Head of caudate nucleus (tissue), 42 donors: ENCODE measurements at regions not wholly inside any gene's neighbourhood (a gene's known extent, or its start where the extent isn't known, plus 50 kb on each side); places are given as distances from the start of the nearest gene placed in this dataset.

Experiments used
- DNase-seq, 42 donors: peaks; one replicate each; pipeline versions ENCODE4 v3.0.0 to v3.0.0-alpha.2; 2020 to 2021; ENCODE audit warnings: mixed read lengths in 7 of 42
- intact Hi-C: fragments of 100-400 bp; cut with DNase I; formaldehyde crosslinking; loops from one replicate; pipeline ENCODE4 v1.15.0; 2022

DNA sequence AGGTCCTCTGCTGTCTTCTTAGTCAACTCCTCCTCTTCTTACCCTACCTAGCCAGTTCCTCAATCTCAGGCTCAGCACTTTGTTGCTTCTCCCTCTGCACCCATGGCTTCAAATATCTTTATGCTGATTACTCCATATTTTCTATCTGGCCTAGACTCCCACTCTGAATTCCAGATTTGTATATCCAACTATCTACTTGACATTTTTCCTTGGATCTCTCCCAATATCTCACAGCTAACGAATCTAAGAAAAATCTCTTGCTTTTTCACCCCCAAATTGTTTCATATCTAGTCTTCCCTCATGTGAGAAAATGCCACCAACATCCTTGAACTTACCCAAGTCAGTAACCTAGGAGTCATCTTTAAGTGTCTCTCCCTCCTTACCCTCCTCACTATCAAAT, 176.4 kb upstream of the ERCC4 start:
- intact Hi-C loops = no loop called here
- DNase-seq = no peak

DNA sequence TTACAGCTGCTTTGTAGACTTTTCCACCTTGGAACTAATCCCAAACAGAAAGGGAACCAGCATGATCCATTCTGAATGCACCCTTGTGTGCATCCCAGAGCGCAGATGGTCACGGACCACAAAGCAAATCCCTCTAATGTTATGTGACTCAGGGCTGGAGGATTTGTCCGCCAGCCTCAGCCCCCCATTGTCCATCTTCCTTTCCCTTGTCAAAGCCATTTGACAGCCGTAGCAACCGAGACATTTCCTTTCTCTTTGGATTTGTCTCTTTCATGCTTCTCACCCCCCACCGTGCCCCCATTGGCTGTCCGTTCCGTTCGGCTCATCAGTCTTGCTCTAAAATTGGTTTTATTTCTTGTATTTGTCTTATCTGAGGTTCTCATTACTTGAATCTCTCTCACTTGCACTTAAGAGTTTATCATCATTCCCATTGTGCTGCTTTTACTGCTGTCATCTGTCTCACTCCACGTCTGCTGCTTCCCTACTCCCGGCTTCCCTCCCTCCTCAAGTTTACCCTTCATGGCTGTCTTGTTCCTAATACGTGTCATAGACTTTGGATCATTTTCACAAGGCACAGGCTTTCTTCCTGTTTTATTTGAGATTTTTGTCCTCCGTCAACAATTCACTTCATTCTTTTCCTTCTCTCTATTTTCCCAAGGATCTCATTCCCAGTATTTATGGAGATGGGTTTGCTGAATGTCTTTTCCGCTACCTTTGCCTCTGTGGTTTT, 163.4 kb upstream of the ERCC4 start:
- no peak for DNase-seq
- intact Hi-C loops = no loop called here

DNA sequence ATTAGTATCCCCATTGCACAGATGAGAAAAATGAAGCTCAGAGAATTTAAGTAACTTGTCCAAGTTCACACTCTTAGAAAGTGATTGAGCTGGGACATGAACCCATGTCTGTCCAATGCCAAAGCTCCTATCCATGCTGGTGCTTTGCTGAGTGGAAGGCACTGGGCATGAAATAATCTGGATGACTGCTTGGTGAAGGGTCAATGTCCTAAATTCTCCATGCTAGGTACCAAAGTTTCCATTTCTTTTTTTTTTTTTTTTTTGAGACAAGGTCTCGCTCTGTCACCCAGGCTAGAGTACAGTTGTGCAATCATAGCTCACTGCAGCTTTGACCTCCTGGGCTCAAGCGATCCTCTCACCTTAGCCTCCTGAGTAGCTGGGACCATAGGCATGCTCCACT, 153.6 kb upstream of the ERCC4 start:
- intact Hi-C loops = no loop called here

DNA sequence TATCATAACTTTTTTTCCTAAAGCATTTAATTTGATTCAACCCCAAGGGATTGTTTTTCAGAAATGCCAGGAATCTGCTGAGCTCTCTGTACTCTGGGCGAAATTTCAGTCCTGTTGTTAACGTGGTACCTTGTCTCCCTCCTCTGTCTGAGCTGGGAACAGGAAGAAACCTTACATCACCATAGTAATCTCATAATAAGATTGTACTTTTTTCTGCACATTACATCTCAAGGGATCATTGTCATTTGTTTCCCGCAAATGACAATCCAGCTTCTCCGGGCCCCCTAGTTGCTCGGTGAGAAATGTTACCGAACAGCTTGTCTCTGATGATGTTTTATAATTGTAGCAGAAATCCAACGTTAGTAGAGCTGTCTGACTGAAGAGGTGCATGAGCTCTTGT, 152.7 kb upstream of the ERCC4 start:
- peak in 20 of 42 donors; percentile 4 to 65 (median 20) for DNase-seq
- intact Hi-C loops = no loop called here

More for the DNA sequence above, 153.6 kb upstream of the ERCC4 start:
- DNase-seq = no peak

DNA sequence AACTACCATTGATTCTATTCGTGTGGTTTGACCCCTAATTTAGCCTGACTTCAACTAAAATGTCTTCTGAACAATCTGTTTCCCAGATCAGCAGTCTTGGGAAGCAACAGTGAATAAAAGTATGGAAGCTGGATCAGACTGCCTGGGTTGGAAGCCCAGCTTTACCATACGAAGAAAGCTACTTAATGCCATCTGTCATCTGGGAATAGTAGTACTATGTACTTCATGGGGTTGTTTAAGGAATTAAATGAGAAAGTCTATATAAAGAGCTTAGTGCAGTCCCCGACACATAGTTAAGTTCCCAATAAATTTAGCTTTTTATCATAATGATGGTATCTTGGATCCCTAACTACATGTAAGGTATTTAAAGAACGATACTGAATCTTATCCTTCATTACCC, 151.5 kb upstream of the ERCC4 start:
- DNase-seq = no peak
- intact Hi-C loops = no loop called here

DNA sequence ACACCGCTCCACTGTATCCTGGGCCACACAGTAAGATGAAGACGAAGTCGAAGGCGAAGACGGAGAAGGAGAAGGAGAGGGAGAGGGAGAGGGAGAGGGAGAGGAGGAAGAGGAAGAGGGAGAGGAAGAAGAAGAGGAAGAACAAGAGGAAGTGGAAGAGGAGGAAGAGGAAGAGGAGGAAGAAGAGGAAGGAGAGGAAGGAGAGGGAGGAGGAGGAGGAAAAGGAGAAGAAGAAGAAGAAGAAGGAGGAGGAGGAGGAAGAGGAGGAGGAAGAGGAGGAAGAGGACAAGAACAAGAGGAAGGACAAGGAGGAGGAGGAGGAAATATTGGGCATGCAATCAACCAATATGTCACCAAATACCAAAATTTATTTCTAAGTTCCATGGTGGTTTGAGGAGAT, 149.5 kb upstream of the ERCC4 start:
- no peak for DNase-seq
- intact Hi-C loops = no loop called here

DNA sequence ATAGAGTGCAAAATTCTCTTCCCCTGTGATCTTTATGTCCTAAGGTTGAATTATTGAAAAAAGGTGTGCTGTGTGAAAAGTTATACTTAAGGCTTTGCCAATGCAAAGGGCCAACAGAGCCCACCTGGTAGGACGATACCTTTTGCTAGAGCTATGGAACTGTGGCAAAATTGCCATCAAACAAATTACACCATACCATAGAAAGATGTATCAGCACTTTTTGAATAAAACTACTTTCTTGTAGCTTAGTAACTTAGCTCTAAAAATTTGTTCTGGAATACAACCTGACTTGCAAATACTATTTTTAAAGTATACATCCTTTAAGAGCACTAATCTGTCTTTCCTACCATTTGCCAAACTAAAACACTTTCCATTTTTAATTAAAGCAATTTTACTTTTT, 147.2 kb upstream of the ERCC4 start:
- DNase-seq = no peak
- intact Hi-C loops = no loop called here

DNA sequence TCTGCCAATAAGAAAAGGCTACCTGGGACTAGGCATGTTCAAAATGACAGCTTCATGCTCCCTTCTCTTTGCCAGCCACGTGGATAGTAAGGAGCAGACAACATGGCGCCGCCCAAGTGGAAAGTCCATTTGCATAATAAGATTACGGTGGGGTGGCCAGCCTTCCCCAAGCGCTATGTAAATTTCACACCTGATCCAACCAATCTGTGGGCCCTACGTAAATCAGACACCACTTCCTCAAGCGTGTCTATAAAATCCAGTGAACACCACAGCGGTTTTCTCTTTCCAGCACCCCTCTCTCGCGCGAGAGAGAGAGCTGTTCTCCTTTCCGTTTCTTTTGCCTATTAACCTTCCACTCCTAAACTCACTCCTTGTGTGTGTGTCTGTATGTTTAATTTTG, 140.3 kb upstream of the ERCC4 start:
- DNase-seq = peak in 1 of 42 donors; percentile 3
- intact Hi-C loops = no loop called here

DNA sequence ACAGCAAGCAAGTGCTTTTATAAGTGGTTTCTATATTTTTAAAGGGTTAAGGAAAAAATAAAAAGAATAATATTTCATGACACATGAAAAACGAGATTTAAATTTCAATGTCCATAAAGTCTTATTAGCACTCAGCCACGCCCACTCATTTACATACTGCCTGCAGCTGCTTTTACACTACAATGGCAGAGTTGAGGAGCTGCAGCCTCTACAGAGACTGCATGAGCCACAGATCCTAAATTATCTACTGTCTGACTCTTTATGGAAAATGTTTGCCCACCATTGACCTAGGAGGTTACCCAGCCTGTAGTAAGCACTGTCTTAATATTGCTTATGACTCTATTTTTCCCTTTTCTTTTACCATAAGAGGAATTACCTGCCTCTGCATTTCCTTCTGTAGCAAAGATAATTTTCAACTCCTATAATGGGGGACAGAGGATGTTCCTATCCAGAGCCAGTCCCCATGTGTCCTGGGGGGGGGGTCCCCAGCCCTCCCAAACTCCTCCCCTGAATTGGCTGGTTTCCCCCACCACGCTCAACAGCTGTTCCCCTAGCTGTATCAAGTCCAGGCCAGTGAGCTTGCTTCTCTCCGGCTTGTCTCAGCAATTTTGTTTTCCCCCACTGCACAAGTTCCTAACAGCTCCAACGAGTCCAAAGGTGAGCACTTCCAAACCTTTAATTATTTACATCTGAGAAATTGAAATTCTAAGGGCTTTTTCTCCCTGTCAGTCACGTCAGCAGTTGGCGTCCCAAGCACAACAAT, 139.4 kb upstream of the ERCC4 start:
- intact Hi-C loops = no loop called here
- DNase-seq = no peak

DNA sequence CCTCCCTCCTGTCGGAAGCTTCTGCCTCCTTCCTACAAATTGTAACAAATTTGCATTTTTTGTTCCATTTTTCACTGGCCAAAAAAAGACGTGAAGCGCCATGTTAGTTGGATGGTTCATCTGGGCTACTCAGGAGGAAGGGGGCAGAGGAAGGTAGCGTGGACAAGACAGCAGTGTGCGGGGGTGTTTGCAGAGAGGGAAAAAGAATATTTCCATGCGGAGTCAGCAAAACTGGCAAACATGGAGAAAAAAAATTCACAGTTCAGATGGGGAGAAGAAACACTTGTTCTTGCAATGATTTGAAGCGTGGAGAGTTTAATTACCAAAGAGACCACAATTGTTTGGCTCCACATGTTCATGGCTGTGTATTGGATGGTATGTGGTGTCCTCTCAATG, 138.8 kb upstream of the ERCC4 start:
- DNase-seq = no peak
- intact Hi-C loops = no loop called here

DNA sequence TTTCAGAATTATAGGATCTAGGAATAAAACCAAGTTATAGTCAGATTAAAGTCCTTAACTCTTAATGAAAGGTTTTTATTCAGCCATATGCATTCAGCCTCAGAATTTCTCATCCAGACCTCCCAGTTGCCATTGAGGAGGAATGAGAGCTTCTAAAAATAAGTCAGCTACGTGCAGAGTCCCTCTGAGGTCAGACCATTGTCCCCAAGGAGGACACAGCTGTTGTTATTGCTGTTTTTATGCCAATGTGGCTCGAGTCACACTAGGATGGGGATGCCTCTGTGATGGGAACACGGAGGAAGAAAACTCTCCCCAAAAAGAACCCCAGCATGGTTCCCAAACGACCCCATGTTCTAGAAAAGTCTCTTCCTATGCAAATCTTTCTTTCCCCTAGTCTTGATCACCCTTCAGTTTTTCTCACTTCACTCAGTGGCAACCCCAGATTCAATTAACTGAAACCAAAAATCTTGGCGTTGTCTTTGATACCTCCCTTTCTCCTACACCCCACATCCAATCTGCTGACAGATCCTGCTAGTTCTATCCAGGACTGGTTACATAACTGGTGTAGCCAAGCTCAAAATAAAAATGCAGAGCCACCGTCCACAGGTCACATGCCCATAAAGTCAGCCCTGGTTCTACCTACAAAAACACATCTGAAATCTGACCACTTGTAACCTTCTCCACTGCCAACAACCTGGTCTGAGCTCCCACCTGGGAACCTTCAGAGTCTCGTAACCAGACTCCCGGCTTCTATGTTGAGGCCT, 138.2 kb upstream of the ERCC4 start:
- DNase-seq = no peak
- intact Hi-C loops = no loop called here

DNA sequence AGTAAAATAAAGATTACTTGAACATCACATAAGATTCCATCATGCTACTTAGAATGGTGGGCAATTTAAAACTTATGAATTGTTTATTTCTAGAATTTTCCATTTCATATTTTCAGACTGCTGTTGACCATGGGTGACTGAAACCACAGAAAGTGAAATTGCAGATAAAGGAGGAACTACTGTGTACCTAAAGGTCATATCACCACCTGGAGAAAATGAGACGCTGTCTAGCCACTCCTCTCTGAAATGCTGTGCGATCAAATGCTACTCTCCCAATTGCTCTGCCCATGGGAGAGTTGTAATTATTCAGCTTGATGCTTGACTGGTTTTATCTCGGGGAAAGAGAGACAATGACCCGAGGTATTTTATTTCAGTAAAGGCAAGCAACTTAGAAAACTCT, 128.9 kb upstream of the ERCC4 start:
- DNase-seq = no peak
- intact Hi-C loops = no loop called here

DNA sequence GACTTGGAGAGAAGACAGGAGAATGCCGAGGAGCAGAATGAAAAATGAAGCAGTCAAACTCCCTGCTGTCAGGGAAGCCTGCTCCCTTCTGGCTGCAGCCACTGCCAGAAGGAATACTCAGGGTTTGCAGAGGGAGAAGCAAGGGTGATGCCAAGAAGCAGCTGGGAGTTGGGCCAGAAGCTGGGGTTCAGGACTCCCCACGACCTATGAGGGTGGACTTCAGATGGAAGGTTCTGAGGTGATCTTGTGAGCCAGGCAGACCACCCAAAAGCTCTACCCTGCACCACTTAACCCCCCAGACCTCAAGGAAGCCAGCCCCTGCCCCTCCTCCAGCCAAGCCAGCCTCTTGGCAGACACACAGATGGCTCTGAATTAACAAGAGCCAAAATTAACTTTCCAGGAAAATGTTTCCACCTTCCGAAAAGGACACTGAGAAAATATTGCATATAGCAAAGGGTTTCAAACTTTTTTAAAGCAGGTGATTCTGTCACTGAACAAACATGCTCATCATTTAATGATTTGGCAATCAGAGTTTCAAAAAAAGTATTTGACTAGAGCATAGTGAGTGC, 126.0 kb upstream of the ERCC4 start:
- intact Hi-C loops = no loop called here
- DNase-seq = peak in 18 of 42 donors; percentile 2 to 53 (median 13)

DNA sequence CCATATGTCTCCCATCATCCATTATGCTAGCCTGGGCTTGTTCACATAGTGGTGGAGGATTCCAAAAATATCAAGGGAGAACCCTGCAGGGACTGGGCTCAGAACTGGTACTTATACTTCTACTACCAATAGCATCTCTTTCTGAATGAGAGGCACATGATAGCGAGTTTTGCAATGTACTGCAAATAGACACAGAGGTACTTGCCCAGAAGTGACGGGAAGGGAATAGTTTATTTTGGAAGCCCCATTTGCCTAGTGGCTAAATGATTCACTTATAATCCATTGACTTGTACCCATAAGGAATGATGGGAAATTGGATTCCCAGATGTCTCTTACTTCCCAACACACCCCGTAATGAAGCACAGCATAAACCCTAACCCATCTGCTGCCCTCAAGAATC, 124.8 kb upstream of the ERCC4 start:
- intact Hi-C loops = no loop called here
- DNase-seq = no peak

DNA sequence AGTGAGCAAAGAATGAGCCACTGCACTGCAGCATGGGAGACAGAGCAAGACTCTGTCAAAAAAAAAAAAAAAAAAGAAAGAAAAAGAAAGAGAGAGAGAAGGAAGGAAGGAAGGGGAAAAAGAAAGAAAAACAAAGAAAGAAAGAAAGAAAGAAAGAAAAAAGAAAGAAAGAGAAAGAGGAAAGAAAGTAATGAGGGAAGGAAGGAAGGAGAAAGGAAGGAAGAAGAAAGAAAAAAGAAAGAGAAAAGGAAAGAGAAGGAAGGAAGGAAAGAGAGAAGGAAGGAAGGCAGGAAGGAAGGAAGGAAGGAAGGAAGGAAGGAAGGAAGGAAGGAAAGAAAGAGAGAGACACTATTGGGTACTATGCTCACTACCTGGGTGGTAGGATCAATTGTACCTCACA, 122.2 kb upstream of the ERCC4 start:
- no peak for DNase-seq
- intact Hi-C loops = no loop called here

DNA sequence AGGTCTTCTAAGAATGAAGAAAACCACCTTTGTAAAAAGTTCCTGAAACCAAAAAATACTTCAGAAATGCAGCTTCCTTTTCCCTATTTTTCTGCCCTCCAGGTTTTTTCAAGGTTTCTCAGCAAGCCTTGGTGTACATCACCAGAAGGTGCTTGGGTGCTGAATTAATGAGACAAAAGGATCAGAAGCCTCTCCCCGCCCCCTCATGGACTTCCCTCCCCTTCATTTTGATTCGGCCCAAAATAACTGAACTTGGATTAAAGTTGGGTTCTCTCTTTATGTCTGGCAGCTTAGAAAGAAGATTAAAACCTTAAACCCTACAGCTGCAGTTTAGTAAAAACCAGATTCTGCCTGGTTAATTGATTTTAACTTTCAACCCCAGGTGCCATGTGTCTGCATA, 121.7 kb upstream of the ERCC4 start:
- intact Hi-C loops = no loop called here
- no peak for DNase-seq

DNA sequence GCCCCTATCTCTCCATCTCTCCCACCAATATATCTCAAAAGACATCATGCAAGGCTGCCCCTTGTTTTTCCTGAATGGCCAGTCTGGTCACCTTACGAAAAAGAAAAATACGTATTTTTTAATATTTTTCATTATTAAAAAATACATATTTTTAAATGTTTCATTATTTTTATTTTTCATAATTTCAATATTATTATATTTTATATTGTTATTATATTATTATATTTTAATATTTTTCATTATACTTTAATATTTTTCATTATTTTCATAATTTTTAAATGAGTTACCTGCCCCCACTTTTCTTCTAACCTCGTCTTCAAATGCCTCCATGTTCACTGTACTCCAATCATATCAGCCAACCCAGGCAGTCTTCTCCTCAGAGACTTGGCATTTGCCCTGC, 116.0 kb upstream of the ERCC4 start:
- no peak for DNase-seq
- intact Hi-C loops = no loop called here

DNA sequence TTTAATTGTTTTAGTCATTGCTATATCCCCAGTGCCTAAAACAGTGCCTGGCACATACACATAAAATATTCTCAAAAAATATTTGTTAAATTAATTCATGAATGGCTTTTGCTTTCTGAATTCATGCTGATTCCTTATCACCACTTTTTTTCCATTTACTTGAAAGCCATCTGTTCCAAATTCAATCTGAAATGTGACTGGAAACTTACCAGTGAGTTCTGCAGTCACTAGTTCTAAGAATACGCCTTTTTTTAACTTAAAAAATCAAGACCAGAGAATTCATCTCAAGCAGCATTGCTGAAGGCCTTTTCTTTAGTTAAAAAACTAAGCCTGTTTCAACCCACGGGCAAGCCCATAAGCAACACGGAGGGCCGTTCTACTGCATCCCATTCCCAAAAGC, 114.0 kb upstream of the ERCC4 start:
- no peak for DNase-seq
- intact Hi-C loops = no loop called here

DNA sequence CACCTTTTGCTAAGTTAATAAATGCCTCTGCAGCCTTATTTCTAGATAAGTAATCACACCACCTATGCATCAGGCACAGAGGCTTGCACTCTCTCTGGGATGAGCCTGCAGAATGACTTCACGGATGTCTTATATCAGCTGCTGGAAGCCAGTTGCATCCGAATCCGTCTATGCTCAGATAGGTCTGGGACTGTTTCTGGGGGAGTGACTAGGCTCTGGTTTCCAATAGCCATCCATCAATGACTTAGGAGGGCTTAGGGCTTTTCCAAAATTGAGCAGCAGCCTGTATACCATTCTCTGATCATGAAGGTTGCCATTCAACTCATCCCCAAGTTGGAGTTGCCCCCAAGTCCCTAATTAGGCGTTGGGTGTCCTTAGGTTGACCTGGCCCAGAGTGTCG, 113.3 kb upstream of the ERCC4 start:
- no peak for DNase-seq
- intact Hi-C loops = no loop called here

DNA sequence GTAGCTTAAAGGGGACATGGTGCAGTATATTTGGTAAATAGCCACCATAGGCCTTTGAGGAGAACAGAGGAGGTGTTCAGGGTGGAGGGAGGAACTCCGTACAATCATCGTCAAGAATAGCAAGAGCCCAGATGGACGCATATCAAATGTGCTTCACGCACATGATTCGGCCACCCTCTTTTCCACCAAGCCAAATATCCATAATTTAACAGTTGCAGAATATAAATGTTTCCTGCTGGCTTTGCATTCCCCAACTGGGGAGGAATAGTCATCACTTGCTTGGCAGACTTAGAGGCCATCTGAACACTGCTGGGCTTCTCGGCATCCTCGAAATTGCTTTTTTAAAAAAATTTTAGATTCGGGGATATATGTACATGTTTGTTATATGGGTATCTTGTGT, 111.9 kb upstream of the ERCC4 start:
- DNase-seq = no peak
- intact Hi-C loops = no loop called here
